Amniotic stem cell (primary cell): ENCODE measurements at regions not wholly inside any gene's neighbourhood (a gene's known extent, or its start where the extent isn't known, plus 50 kb on each side); places are given as distances from the start of the nearest gene placed in this dataset.

Experiments used
- DNase-seq: peaks from one replicate; lab custom pipeline; 2025; lab: John Stamatoyannopoulos, UW

- no peak for DNase-seq
Observed at GRCh38 chr3:59580996-59581395, 531.2 kb upstream of the CFAP20DC start.

- no peak for DNase-seq
Observed at GRCh38 chr3:59580499-59580898, 530.7 kb upstream of the CFAP20DC start.

GRCh38 chr3:59578129-59578528, 528.3 kb upstream of the CFAP20DC start:
- DNase-seq, result no peak

- DNase-seq, result no peak
Observed at GRCh38 chr3:59576606-59577005, 526.8 kb upstream of the CFAP20DC start.

- peak; percentile 28 for DNase-seq
Observed at GRCh38 chr3:59575113-59576001, 525.5 kb upstream of the CFAP20DC start.

GRCh38 chr3:59573911-59574310, 524.1 kb upstream of the CFAP20DC start:
- DNase-seq, result no peak

GRCh38 chr3:59572106-59572505, 522.3 kb upstream of the CFAP20DC start:
- no peak for DNase-seq

GRCh38 chr3:59570806-59571205, 521.0 kb upstream of the CFAP20DC start:
- no peak for DNase-seq

GRCh38 chr3:59567661-59568060, 517.8 kb upstream of the CFAP20DC start:
- no peak for DNase-seq

- DNase-seq, result no peak
Observed at GRCh38 chr3:59566481-59566975, 516.7 kb upstream of the CFAP20DC start.

GRCh38 chr3:59565125-59565524, 515.3 kb upstream of the CFAP20DC start:
- no peak for DNase-seq

- no peak for DNase-seq
Observed at GRCh38 chr3:59563966-59564365, 514.1 kb upstream of the CFAP20DC start.

GRCh38 chr3:59563072-59563605, 513.3 kb upstream of the CFAP20DC start:
- DNase-seq, result no peak

GRCh38 chr3:59559721-59560435, 510.1 kb upstream of the CFAP20DC start:
- DNase-seq, result peak; percentile 54

- DNase-seq, result no peak
Observed at GRCh38 chr3:59558906-59559720, 509.3 kb upstream of the CFAP20DC start.

- no peak for DNase-seq
Observed at GRCh38 chr3:59555593-59556315, 505.9 kb upstream of the CFAP20DC start.

GRCh38 chr3:59553076-59553475, 503.3 kb upstream of the CFAP20DC start:
- DNase-seq, result no peak

GRCh38 chr3:59551834-59552233, 502.0 kb upstream of the CFAP20DC start:
- DNase-seq, result no peak

GRCh38 chr3:59549962-59550361, 500.1 kb upstream of the CFAP20DC start:
- DNase-seq, result no peak

- DNase-seq, result no peak
Observed at GRCh38 chr3:59547874-59548273, 498.0 kb upstream of the CFAP20DC start.

GRCh38 chr3:59546522-59546921, 496.7 kb upstream of the CFAP20DC start:
- DNase-seq, result no peak
